Heart left ventricle (tissue), 16 donors: ENCODE measurements at regions not wholly inside any gene's neighbourhood (a gene's known extent, or its start where the extent isn't known, plus 50 kb on each side); places are given as distances from the start of the nearest gene placed in this dataset.

Experiments
- ATAC-seq, 4 donors: fragments of 200-7000 bp; cut with Tn5 transposase; one replicate each; pipeline ENCODE4 v1.9.1; 2020 to 2022; ENCODE audit warnings: moderate library complexity in 4 of 4, mild to moderate bottlenecking in 3 of 4, moderate number of reproducible peaks in 1 of 4
- DNase-seq, 5 donors: peaks; one replicate each; pipeline ENCODE4 v3.0.0-alpha.2; 2020
- H3K27ac ChIP-seq, 12 donors: fragments of 200-600 bp; sonication (generic) in 4 of 12; one replicate each; pipeline versions ENCODE4 v1.5.0 to v1.8.0; 2016 to 2022; ENCODE audit warnings: mild to moderate bottlenecking in 2 of 12
- H3K27me3 ChIP-seq, 9 donors: fragments of 200-600 bp; sonication (generic) in 2 of 9; one replicate each; pipeline versions ENCODE4 v1.5.1 to v1.8.0; 2016 to 2022; ENCODE audit warnings: mild to moderate bottlenecking in 3 of 9
- H3K36me3 ChIP-seq, 9 donors: fragments of 200-600 bp; sonication (generic) in 2 of 9; one replicate each; pipeline versions ENCODE4 v1.5.0 to v1.8.0; 2018 to 2022; ENCODE audit warnings: mild to moderate bottlenecking in 2 of 9
- H3K4me1 ChIP-seq, 12 donors: fragments of 200-600 bp; sonication (generic) in 4 of 12; one replicate each; pipeline versions ENCODE4 v1.5.0 to v1.8.0; 2016 to 2022; ENCODE audit warnings: mild to moderate bottlenecking in 3 of 12
- H3K4me3 ChIP-seq, 12 donors: fragments of 200-600 bp; sonication (generic) in 4 of 12; one replicate each; pipeline versions ENCODE4 v1.5.0 to v1.8.0; 2017 to 2022; ENCODE audit warnings: mild to moderate bottlenecking in 9 of 12, moderate library complexity in 4 of 12
- H3K9me3 ChIP-seq, 12 donors: fragments of 200-600 bp; sonication (generic) in 4 of 12; one replicate each; pipeline versions ENCODE4 v1.5.0 to v1.8.0; 2016 to 2022; ENCODE audit warnings: mild to moderate bottlenecking in 1 of 12
- CTCF ChIP-seq, 12 donors: fragments of 200-600 bp; sonication (generic) in 4 of 12; IDR thresholded peaks; one replicate each; pipeline versions ENCODE4 v1.5.0 to v1.8.0; 2018 to 2022; ENCODE audit warnings: antibody characterized with exemption in 12 of 12, mild to moderate bottlenecking in 5 of 12
- POLR2A ChIP-seq, 2 donors: fragments of 450-650 bp; IDR thresholded peaks; one replicate each; pipeline ENCODE4 v1.6.1; 2017; ENCODE audit warnings: antibody characterized with exemption in 2 of 2, mild to moderate bottlenecking in 2 of 2, moderate library complexity in 2 of 2
- WGBS, 4 donors: extraction: QIAGEN DNeasy Blood & Tissue Kit in 2 of 4; methylation state at CpG; one replicate each; pipeline versions ENCODE4 v1.1.5 to v1.1.7; 2013 to 2018; 5-methylcytosine and 5-hydroxymethylcytosine counted together
- intact Hi-C, 10 donors: fragments of 100-400 bp; cut with DNase I; formaldehyde crosslinking; loops; one replicate each; pipeline versions ENCODE4 v1.11.1 to v1.14.2; 2022
- donor health status: ischemic (EF 13 %, LVEDD 7.1; RV severe dilation, severe dysfunction).
- donor health status: healthy with polysubstance abuse.
- donor health status: DM: no; HTN: yes; CAD: no.
- donor health status: DM: no; HTN: no; CAD: no.
- donor health status: ischemic (EF 25% LVEDD 6.9; RV normal size, moderate dysfunction).
- donor health status: ischemic (EF 25% LVEDD 5.7; RV mildly dilated, moderate dysfunction).
- donor health status: healthy.
- donor health status: DM: yes; HTN: yes; CAD: no.
- donor health status: ischemic (EF 35%, LVEDD 5.7; RV mildly dilated, moderate dysfunction).
- donor health status: nonischemic (EF 11% LVEDD 7.7; RV severe dilation, severe dysfunction).
- donor health status: DM: yes; HTN: yes; CAD: no.
- donor health status: PGD.
- donor health status: ischemic (EF 29% LVEDD 5.4; RV normal size, mild dysfunction).
- donor health status: nonischemic (EF 23%, LVEDD 6.1; RV moderate dilation, normal function).

GRCh38 chr2:145012806-145013205 is 492.9 kb upstream of the ZEB2 start:
- no peaks in the 10 kb centered on the region for H3K9me3 ChIP-seq
- no peaks in the 10 kb centered on the region for H3K27me3 ChIP-seq
- H3K4me3 ChIP-seq: no peak overlapping the region
- intact Hi-C loops: loop anchor here in 1 of 10 donors (5.0 kb wide), 1 partner anchor 491 kb away; the partner anchor contains the start of gene ZEB2
- H3K36me3 ChIP-seq: no peaks in the 10 kb centered on the region
- 71 to 82% (median 74%) methylated on average over 3 of the region's 3 CpGs for WGBS, 4 donors
- peaks cover 0 to 17% (median 5%) of the 10 kb centered on the region in 12 donors for H3K4me1 ChIP-seq
- DNase-seq (no peak), ATAC-seq (peak in 3 of 4 donors; percentile 60 to 84 (median 72))
- peak overlapping the region in 2 of 12 donors; percentile 9 to 24 for H3K27ac ChIP-seq
- TF ChIP-seq POLR2A (IDR thresholded peaks at IDR 0.05): no peak
- TF ChIP-seq CTCF (IDR thresholded peaks at IDR 0.05): no peak

- Histone ChIP-seq H3K27ac (peak overlapping the region in 3 of 12 donors; percentile 6 to 24 (median 9)), H3K36me3 (no peaks in the 10 kb centered on the region), H3K4me3 (no peak overlapping the region), H3K9me3 (no peaks in the 10 kb centered on the region), H3K4me1 (peaks cover 0 to 17% (median 4%) of the 10 kb centered on the region in 12 donors), H3K27me3 (no peaks in the 10 kb centered on the region)
- ATAC-seq (peak; percentile 62 to 85 (median 76)), DNase-seq (peak in 2 of 5 donors; percentile 38 to 43)
- TF ChIP-seq CTCF (IDR thresholded peaks at IDR 0.05): no peak
- TF ChIP-seq POLR2A (IDR thresholded peaks at IDR 0.05): no peak
- 24 to 29% (median 27%) methylated on average over 4 of the region's 4 CpGs for WGBS, 4 donors
- intact Hi-C loops: loop anchor here in 1 of 10 donors (5.0 kb wide), 1 partner anchor 490 kb away; the partner anchor contains the start of gene ZEB2
Measured at GRCh38 chr2:145012214-145012670, 492.3 kb upstream of the ZEB2 start.

- Histone ChIP-seq H3K4me1 (peaks cover 0 to 18% (median 4%) of the 10 kb centered on the region in 12 donors), H3K27ac (no peak overlapping the region)
- intact Hi-C loops: loop anchor here in 1 of 10 donors (5.0 kb wide), 1 partner anchor 488 kb away; the partner anchor contains the start of gene ZEB2
Measured at GRCh38 chr2:145010635-145011034, 490.7 kb upstream of the ZEB2 start.

GRCh38 chr2:145007960-145008263 is 488.0 kb upstream of the ZEB2 start:
- Histone ChIP-seq H3K4me3 (peak overlapping the region in 1 of 12 donors; percentile 22), H3K4me1 (peaks cover 0 to 18% (median 4%) of the 10 kb centered on the region in 12 donors), H3K9me3 (no peaks in the 10 kb centered on the region), H3K27ac (peak overlapping the region; percentile 46 to 66 (median 56)), H3K36me3 (no peaks in the 10 kb centered on the region), H3K27me3 (no peaks in the 10 kb centered on the region)
- DNase-seq: no peak
- no peak for ATAC-seq
- TF ChIP-seq POLR2A (IDR thresholded peaks at IDR 0.05) (no peak), CTCF (IDR thresholded peaks at IDR 0.05) (no peak)
- intact Hi-C loops: no loop called here

More at GRCh38 chr2:145010635-145011034, 490.7 kb upstream of the ZEB2 start:
- WGBS, 4 donors: 52 to 60% (median 57%) methylated on average over 2 of the region's 2 CpGs
- TF ChIP-seq POLR2A (IDR thresholded peaks at IDR 0.05) (no peak), CTCF (IDR thresholded peaks at IDR 0.05) (no peak)
- Histone ChIP-seq H3K36me3 (no peaks in the 10 kb centered on the region), H3K4me3 (no peak overlapping the region), H3K27me3 (no peaks in the 10 kb centered on the region), H3K9me3 (no peaks in the 10 kb centered on the region)
- no peak for DNase-seq
- peak in 2 of 4 donors; percentile 35 to 62 for ATAC-seq
